GM23248 (cell line): ENCODE measurements at regions not wholly inside any gene's neighbourhood (a gene's known extent, or its start where the extent isn't known, plus 50 kb on each side); places are given as distances from the start of the nearest gene placed in this dataset.

Source experiments
- DNase-seq: peaks from one replicate; pipeline ENCODE4 v3.0.0-alpha.2; 2015
- H2AFZ ChIP-seq: fragments of 200-600 bp; sonication (generic); 2 replicates; pipeline ENCODE4 v1.6.1; 2016; ENCODE audit warnings: antibody characterized with exemption
- H3F3A ChIP-seq: fragments of 200-600 bp; sonication (generic); 2 replicates; pipeline ENCODE4 v1.6.1; 2016; ENCODE audit warnings: mild to moderate bottlenecking, antibody characterized with exemption, mixed run types; ENCODE audit not compliant: insufficient read depth
- H3K27ac ChIP-seq: fragments of 200-600 bp; sonication (generic); 2 replicates; pipeline ENCODE4 v1.5.1; 2016; ENCODE audit warnings: mild to moderate bottlenecking
- H3K27me3 ChIP-seq: fragments of 200-600 bp; sonication (generic); replicated peaks from 2 replicates; pipeline ENCODE4 v1.6.1; 2016; ENCODE audit warnings: mild to moderate bottlenecking; ENCODE audit not compliant: insufficient read depth
- H3K36me3 ChIP-seq: fragments of 200-600 bp; sonication (generic); 2 replicates; pipeline ENCODE4 v1.6.1; 2016; ENCODE audit warnings: low read depth, mild to moderate bottlenecking
- H3K4me1 ChIP-seq: fragments of 200-600 bp; sonication (generic); 2 replicates; pipeline ENCODE4 v1.6.1; 2016; ENCODE audit warnings: mild to moderate bottlenecking; ENCODE audit not compliant: insufficient read depth
- H3K4me2 ChIP-seq: fragments of 200-600 bp; sonication (generic); one replicate; pipeline ENCODE4 v1.6.1; 2016; ENCODE audit warnings: mild to moderate bottlenecking; ENCODE audit not compliant: unreplicated experiment
- H3K4me3 ChIP-seq: fragments of 200-600 bp; sonication (generic); 2 replicates; pipeline ENCODE4 v1.5.1; 2016; ENCODE audit warnings: mild to moderate bottlenecking
- H3K79me2 ChIP-seq: fragments of 200-600 bp; sonication (generic); 2 replicates; pipeline ENCODE4 v1.6.1; 2016; ENCODE audit warnings: mild to moderate bottlenecking; ENCODE audit not compliant: insufficient read depth
- H3K9ac ChIP-seq: fragments of 200-600 bp; sonication (generic); 2 replicates; pipeline ENCODE4 v1.6.1; 2016; ENCODE audit warnings: mild to moderate bottlenecking
- H3K9me2 ChIP-seq: fragments of 200-600 bp; sonication (generic); 2 replicates; pipeline ENCODE4 v1.6.1; 2016; ENCODE audit warnings: mixed run types, mild to moderate bottlenecking, moderate library complexity; ENCODE audit not compliant: insufficient read depth
- H3K9me3 ChIP-seq: fragments of 200-600 bp; sonication (generic); one replicate; pipeline ENCODE4 v1.6.1; 2017; ENCODE audit warnings: low read depth
- H4K20me1 ChIP-seq: fragments of 200-600 bp; sonication (generic); 2 replicates; pipeline ENCODE4 v1.6.0; 2016; ENCODE audit not compliant: insufficient read depth
- EZH2 ChIP-seq: fragments of 200-600 bp; sonication (generic); IDR thresholded peaks from 2 replicates; pipeline ENCODE4 v1.6.1; 2018; ENCODE audit warnings: antibody characterized with exemption, mild to moderate bottlenecking; ENCODE audit not compliant: insufficient read depth, poor library complexity, severe bottlenecking
- EZH2phosphoT487 ChIP-seq: fragments of 200-600 bp; sonication (generic); IDR thresholded peaks from 2 replicates; pipeline ENCODE4 v1.6.1; 2018; ENCODE audit warnings: antibody characterized with exemption, moderate library complexity, mild to moderate bottlenecking, low read depth; ENCODE audit not compliant: insufficient read depth
- WGBS, 2 experiments: methylation state at CpG; one replicate each; pipeline ENCODE4 v1.1.6; 2015 to 2017; ENCODE audit warnings: low lambda C conversion rate in 2 of 2, low coverage in 1 of 2; ENCODE audit errors: missing lambda C conversion rate in 2 of 2; 5-methylcytosine and 5-hydroxymethylcytosine counted together
- in situ Hi-C: fragments of 300-500 bp; cut with MboI; formaldehyde crosslinking; loops from 2 replicates; pipeline ENCODE4 v1.15.0; 2020

GRCh38 chr3:135633078-135633477, 332.4 kb upstream of the PPP2R3A start:
- H3K9me2 ChIP-seq: no peaks in the 10 kb centered on the region
- H3K4me3 ChIP-seq: no peak overlapping the region
- peaks cover 9% of the 10 kb centered on the region; the same call in 1 of the 2 replicates for H3K27me3 ChIP-seq
- no peaks in the 10 kb centered on the region for H3K79me2 ChIP-seq
- H3K27ac ChIP-seq: no peak overlapping the region
- H3K36me3 ChIP-seq: no peaks in the 10 kb centered on the region
- in situ Hi-C loops: no loop called here
- no peak overlapping the region for H3K9ac ChIP-seq
- H2AFZ ChIP-seq: no peak overlapping the region
- no peaks in the 10 kb centered on the region for H4K20me1 ChIP-seq
- H3F3A ChIP-seq: no peaks in the 10 kb centered on the region
- H3K4me1 ChIP-seq: no peaks in the 10 kb centered on the region
- no peaks in the 10 kb centered on the region for H3K9me3 ChIP-seq
- TF ChIP-seq EZH2 (no peak), EZH2phosphoT487 (no peak)
- WGBS, 2 experiments: 30 to 44% methylated on average over 2 of the region's 2 CpGs
- H3K4me2 ChIP-seq: no peak overlapping the region
- DNase-seq: no peak

GRCh38 chr3:135636596-135636995, 328.9 kb upstream of the PPP2R3A start:
- Histone ChIP-seq H3K27me3 (no peaks in the 10 kb centered on the region), H3K79me2 (no peaks in the 10 kb centered on the region), H3F3A (no peaks in the 10 kb centered on the region), H3K9me3 (no peaks in the 10 kb centered on the region), H2AFZ (no peak overlapping the region), H4K20me1 (no peaks in the 10 kb centered on the region), H3K4me2 (no peak overlapping the region), H3K9me2 (no peaks in the 10 kb centered on the region), H3K9ac (no peak overlapping the region), H3K4me1 (no peaks in the 10 kb centered on the region), H3K36me3 (no peaks in the 10 kb centered on the region), H3K4me3 (no peak overlapping the region), H3K27ac (no peak overlapping the region)
- DNase-seq: no peak
- TF ChIP-seq EZH2phosphoT487 (no peak), EZH2 (no peak)
- WGBS, 2 experiments: 20 to 29% methylated on average over 1 of the region's 1 CpG
- in situ Hi-C loops: no loop called here

GRCh38 chr3:135637013-135637412, 328.5 kb upstream of the PPP2R3A start:
- Histone ChIP-seq H4K20me1 (no peaks in the 10 kb centered on the region), H3K79me2 (no peaks in the 10 kb centered on the region), H3K27ac (no peak overlapping the region), H3K4me1 (no peaks in the 10 kb centered on the region), H3K4me3 (no peak overlapping the region), H3F3A (no peaks in the 10 kb centered on the region), H3K27me3 (no peaks in the 10 kb centered on the region), H3K4me2 (no peak overlapping the region), H3K36me3 (no peaks in the 10 kb centered on the region), H3K9me2 (no peaks in the 10 kb centered on the region), H3K9me3 (no peaks in the 10 kb centered on the region), H3K9ac (no peak overlapping the region), H2AFZ (no peak overlapping the region)
- in situ Hi-C loops: no loop called here
- WGBS, 2 experiments: 15 to 19% methylated on average over 3 of the region's 3 CpGs
- TF ChIP-seq EZH2phosphoT487: no peak
- no peak for TF ChIP-seq EZH2
- DNase-seq: no peak

GRCh38 chr3:135641761-135642160, 323.8 kb upstream of the PPP2R3A start:
- Histone ChIP-seq H3F3A (no peaks in the 10 kb centered on the region), H3K27me3 (no peaks in the 10 kb centered on the region), H2AFZ (no peak overlapping the region), H3K9me3 (no peaks in the 10 kb centered on the region), H3K4me1 (no peaks in the 10 kb centered on the region), H3K9ac (no peak overlapping the region), H3K79me2 (no peaks in the 10 kb centered on the region), H3K4me3 (no peak overlapping the region), H4K20me1 (no peaks in the 10 kb centered on the region), H3K4me2 (no peak overlapping the region), H3K36me3 (no peaks in the 10 kb centered on the region), H3K27ac (no peak overlapping the region), H3K9me2 (no peaks in the 10 kb centered on the region)
- in situ Hi-C loops: no loop called here
- TF ChIP-seq EZH2 (no peak), EZH2phosphoT487 (no peak)
- DNase-seq: no peak

- H4K20me1 ChIP-seq: no peaks in the 10 kb centered on the region
- H3K4me2 ChIP-seq: no peak overlapping the region
- H3K4me3 ChIP-seq: no peak overlapping the region
- H3K9ac ChIP-seq: no peak overlapping the region
- H3K27me3 ChIP-seq: no peaks in the 10 kb centered on the region
- no peak overlapping the region for H2AFZ ChIP-seq
- H3K36me3 ChIP-seq: no peaks in the 10 kb centered on the region
- TF ChIP-seq EZH2: no peak
- TF ChIP-seq EZH2phosphoT487: no peak
- in situ Hi-C loops: no loop called here
- H3K9me2 ChIP-seq: no peaks in the 10 kb centered on the region
- H3K4me1 ChIP-seq: no peaks in the 10 kb centered on the region
- H3K79me2 ChIP-seq: no peaks in the 10 kb centered on the region
- H3F3A ChIP-seq: no peaks in the 10 kb centered on the region
- no peak for DNase-seq
- no peaks in the 10 kb centered on the region for H3K9me3 ChIP-seq
- 16 to 27% methylated on average over 1 of the region's 1 CpG for WGBS, 2 experiments
- no peak overlapping the region for H3K27ac ChIP-seq
Observed at GRCh38 chr3:135645541-135645940, 320.0 kb upstream of the PPP2R3A start.
